OCI-LY3 (cell line): ENCODE measurements at regions not wholly inside any gene's neighbourhood (a gene's known extent, or its start where the extent isn't known, plus 50 kb on each side); places are given as distances from the start of the nearest gene placed in this dataset.

ENCODE experiments used
- H2AFZ ChIP-seq: fragments of 200-600, 300-600 bp; shearing (Covaris generic); 2 replicates; pipeline ENCODE4 v1.6.0; 2014; ENCODE audit warnings: antibody characterized with exemption, low read depth, low read length
- H3K27ac ChIP-seq: fragments of 200-600, 300-600 bp; sonication (generic); 2 replicates; pipeline ENCODE4 v1.5.1; 2014; ENCODE audit warnings: mild to moderate bottlenecking, low read length, moderate library complexity, mixed read lengths
- H3K27me3 ChIP-seq: fragments of 200-600, 300-600 bp; sonication (generic); 2 replicates; pipeline ENCODE4 v1.6.1; 2014; ENCODE audit warnings: low read depth, low read length, mixed read lengths
- H3K36me3 ChIP-seq: fragments of 200-600, 300-600 bp; sonication (generic); replicated peaks from 2 replicates; pipeline ENCODE3; 2014; ENCODE audit warnings: low read depth, low read length, mixed read lengths
- H3K4me1 ChIP-seq: fragments of 300-600, 200-600 bp; sonication (generic); 2 replicates; pipeline ENCODE4 v1.6.1; 2014; ENCODE audit warnings: low read length, mixed read lengths
- H3K4me2 ChIP-seq: fragments of 200-600, 300-600 bp; sonication (generic); 2 replicates; pipeline ENCODE4 v1.6.1; 2014; ENCODE audit warnings: low read length, mixed read lengths
- H3K4me3 ChIP-seq: fragments of 300-600, 200-600 bp; sonication (generic); 2 replicates; pipeline ENCODE4 v1.5.1; 2014; ENCODE audit warnings: antibody characterized with exemption, mild to moderate bottlenecking, low read length, moderate library complexity
- H3K79me2 ChIP-seq: fragments of 300-600, 200-600 bp; shearing (Covaris generic); 2 replicates; pipeline ENCODE4 v1.6.1; 2014; ENCODE audit warnings: mild to moderate bottlenecking, low read length, mixed read lengths
- H3K9ac ChIP-seq: fragments of 300-600, 200-600 bp; shearing (Covaris generic); 2 replicates; pipeline ENCODE4 v1.6.0; 2014; ENCODE audit warnings: mild to moderate bottlenecking, low read length, moderate library complexity
- H3K9me3 ChIP-seq: fragments of 200-600, 300-600 bp; shearing (Covaris generic); 2 replicates; pipeline ENCODE4 v1.6.1; 2014; ENCODE audit warnings: low read length, mixed read lengths; ENCODE audit not compliant: insufficient read depth
- H4K20me1 ChIP-seq: fragments of 200-600, 300-600 bp; sonication (generic); 2 replicates; pipeline ENCODE4 v1.6.1; 2016; ENCODE audit warnings: low read length, mixed read lengths; ENCODE audit not compliant: insufficient read depth
- EZH2phosphoT487 ChIP-seq: fragments of 200-600 bp; shearing (Covaris generic); IDR thresholded peaks from 2 replicates; pipeline ENCODE4 v1.6.1; 2018; ENCODE audit warnings: antibody characterized with exemption, mixed run types, low read depth
- TF ChIP-seq, protein P1 (sequence below): fragments of 200-600, 300-600 bp; sonication (generic); IDR thresholded peaks from 2 replicates; pipeline ENCODE4 v1.5.1; 2014; ENCODE audit warnings: antibody characterized with exemption, low read length, low read depth

DNA sequence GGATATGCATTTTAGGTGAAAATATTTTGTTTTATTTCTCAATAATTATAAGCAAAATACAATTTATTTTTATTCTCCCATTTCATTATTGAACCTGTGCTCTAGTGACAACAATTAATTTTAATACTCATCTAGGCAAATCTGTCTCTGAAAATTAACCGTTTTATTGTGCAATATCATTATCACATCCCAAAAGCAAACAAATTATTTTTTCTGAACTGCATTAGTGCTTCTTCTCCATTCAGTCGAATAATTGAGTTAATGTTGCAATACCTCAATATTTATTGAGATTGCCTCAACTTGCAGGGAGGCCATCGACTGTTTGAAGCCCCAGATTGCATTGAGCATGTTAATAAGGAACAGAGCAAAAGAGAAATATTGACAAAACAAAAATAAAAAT is 303.2 kb upstream of the LRFN5 start:
- Histone ChIP-seq H3K79me2 (no peaks in the 10 kb centered on the region), H3K9me3 (no peaks in the 10 kb centered on the region), H4K20me1 (no peaks in the 10 kb centered on the region), H3K4me1 (no peaks in the 10 kb centered on the region), H3K4me2 (no peak overlapping the region), H2AFZ (no peak overlapping the region), H3K4me3 (no peak overlapping the region), H3K9ac (no peak overlapping the region), H3K27ac (no peak overlapping the region), H3K27me3 (no peaks in the 10 kb centered on the region), H3K36me3 (no peaks in the 10 kb centered on the region)
- TF ChIP-seq, protein P1, sequence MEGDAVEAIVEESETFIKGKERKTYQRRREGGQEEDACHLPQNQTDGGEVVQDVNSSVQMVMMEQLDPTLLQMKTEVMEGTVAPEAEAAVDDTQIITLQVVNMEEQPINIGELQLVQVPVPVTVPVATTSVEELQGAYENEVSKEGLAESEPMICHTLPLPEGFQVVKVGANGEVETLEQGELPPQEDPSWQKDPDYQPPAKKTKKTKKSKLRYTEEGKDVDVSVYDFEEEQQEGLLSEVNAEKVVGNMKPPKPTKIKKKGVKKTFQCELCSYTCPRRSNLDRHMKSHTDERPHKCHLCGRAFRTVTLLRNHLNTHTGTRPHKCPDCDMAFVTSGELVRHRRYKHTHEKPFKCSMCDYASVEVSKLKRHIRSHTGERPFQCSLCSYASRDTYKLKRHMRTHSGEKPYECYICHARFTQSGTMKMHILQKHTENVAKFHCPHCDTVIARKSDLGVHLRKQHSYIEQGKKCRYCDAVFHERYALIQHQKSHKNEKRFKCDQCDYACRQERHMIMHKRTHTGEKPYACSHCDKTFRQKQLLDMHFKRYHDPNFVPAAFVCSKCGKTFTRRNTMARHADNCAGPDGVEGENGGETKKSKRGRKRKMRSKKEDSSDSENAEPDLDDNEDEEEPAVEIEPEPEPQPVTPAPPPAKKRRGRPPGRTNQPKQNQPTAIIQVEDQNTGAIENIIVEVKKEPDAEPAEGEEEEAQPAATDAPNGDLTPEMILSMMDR = no peak
- TF ChIP-seq EZH2phosphoT487 = no peak

DNA sequence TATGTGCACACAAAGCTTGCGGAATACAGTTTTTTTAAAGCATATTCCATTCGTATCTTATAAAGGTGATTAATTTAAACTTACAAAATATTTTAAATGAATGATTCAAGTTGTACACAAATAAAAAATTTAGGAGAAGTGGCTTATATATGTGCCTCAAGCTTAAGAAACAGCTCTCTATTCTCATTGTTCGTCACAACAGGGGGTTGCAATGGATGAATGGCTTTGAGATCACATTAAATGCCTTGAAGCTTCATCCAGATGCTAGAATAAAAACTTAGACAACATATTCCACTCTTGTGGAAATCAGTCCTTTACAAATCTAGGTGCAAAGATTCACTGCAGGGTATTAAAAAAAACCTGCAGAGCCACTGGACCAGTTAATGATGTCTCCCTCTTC is 303.9 kb upstream of the LRFN5 start:
- Histone ChIP-seq H2AFZ (no peak overlapping the region), H3K36me3 (no peaks in the 10 kb centered on the region), H3K9me3 (no peaks in the 10 kb centered on the region), H4K20me1 (no peaks in the 10 kb centered on the region), H3K27ac (no peak overlapping the region), H3K9ac (no peak overlapping the region), H3K4me3 (no peak overlapping the region), H3K79me2 (no peaks in the 10 kb centered on the region), H3K4me2 (no peak overlapping the region), H3K27me3 (no peaks in the 10 kb centered on the region), H3K4me1 (no peaks in the 10 kb centered on the region)
- TF ChIP-seq, protein P1 = no peak
- no peak for TF ChIP-seq EZH2phosphoT487

DNA sequence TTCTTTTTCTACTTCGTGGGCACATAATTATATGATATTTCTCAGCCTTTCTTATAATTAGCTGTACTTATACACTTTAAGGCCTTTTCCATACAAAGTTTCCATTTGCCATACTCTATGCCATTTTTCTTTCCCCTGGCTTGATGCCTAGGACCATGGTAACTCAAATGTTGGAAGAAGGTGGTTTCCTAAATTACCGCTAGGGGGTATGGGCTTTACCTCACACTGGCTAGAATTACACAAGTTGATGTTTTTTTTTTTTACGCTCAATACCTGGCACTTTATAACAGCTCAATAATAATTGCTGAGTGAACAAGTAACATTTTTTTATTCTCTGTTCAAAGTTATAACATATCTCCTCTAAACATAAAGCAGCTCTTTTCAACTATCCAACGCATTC is 306.8 kb upstream of the LRFN5 start:
- Histone ChIP-seq H3K9ac (no peak overlapping the region), H3K27me3 (no peaks in the 10 kb centered on the region), H3K79me2 (no peaks in the 10 kb centered on the region), H3K4me1 (no peaks in the 10 kb centered on the region), H4K20me1 (no peaks in the 10 kb centered on the region), H3K27ac (no peak overlapping the region), H3K36me3 (no peaks in the 10 kb centered on the region), H3K4me3 (no peak overlapping the region), H3K4me2 (no peak overlapping the region), H2AFZ (no peak overlapping the region), H3K9me3 (no peaks in the 10 kb centered on the region)
- TF ChIP-seq EZH2phosphoT487 = no peak
- TF ChIP-seq, protein P1 = no peak

DNA sequence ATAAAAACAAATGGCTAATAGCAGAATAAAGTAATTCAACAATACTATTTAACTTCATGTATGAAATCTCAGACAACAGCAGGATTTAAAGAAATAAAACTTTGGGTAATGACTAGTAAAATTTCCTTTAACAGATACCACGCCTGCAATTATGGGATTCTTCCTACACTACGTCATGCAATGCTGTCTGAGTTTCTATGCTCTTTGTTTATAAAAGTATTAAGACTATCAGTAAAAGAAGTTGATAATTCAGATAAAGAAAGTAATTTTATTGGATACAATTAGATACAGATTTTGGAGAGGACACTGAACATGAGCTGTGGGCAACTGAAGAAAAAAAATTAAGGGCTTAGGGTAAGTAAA is 308.4 kb upstream of the LRFN5 start:
- no peak overlapping the region for H3K4me2 ChIP-seq
- no peaks in the 10 kb centered on the region for H3K79me2 ChIP-seq
- no peaks in the 10 kb centered on the region for H3K9me3 ChIP-seq
- no peaks in the 10 kb centered on the region for H4K20me1 ChIP-seq
- no peaks in the 10 kb centered on the region for H3K27me3 ChIP-seq
- no peaks in the 10 kb centered on the region for H3K36me3 ChIP-seq
- no peak overlapping the region for H3K27ac ChIP-seq
- no peak overlapping the region for H2AFZ ChIP-seq
- H3K9ac ChIP-seq = no peak overlapping the region
- TF ChIP-seq EZH2phosphoT487 = no peak
- TF ChIP-seq, protein P1 = no peak
- H3K4me3 ChIP-seq = no peak overlapping the region
- H3K4me1 ChIP-seq = no peaks in the 10 kb centered on the region
